NT2/D1 (cell line): ENCODE measurements at regions not wholly inside any gene's neighbourhood (a gene's known extent, or its start where the extent isn't known, plus 50 kb on each side); places are given as distances from the start of the nearest gene placed in this dataset.
"Not testable (repeated sequence)": the region's sequence is repeated elsewhere in the genome, so short reads cannot be mapped to it uniquely, and the experiment has no call there.

Experiments used
- DNase-seq: peaks from one replicate; pipeline ENCODE4 v3.0.0-alpha.2; 2011; ENCODE audit warnings: low read depth, low spot score
- H3K27me3 ChIP-seq: 2 replicates; pipeline ENCODE4 v1.6.0; 2011; ENCODE audit warnings: mild to moderate bottlenecking; ENCODE audit not compliant: insufficient read length, insufficient read depth
- H3K36me3 ChIP-seq: 2 replicates; pipeline ENCODE4 v1.6.1; 2011; ENCODE audit warnings: mild to moderate bottlenecking, low read length, mixed read lengths; ENCODE audit not compliant: insufficient read depth, insufficient read length
- H3K4me1 ChIP-seq: 2 replicates; pipeline ENCODE4 v1.5.1; 2011; ENCODE audit not compliant: insufficient read depth, insufficient read length
- H3K4me3 ChIP-seq: 2 replicates; pipeline ENCODE4 v1.5.1; 2011; ENCODE audit warnings: low read depth; ENCODE audit not compliant: insufficient read length
- H3K9ac ChIP-seq: 2 replicates; pipeline ENCODE4 v1.6.0; 2011; ENCODE audit warnings: low read depth; ENCODE audit not compliant: insufficient read length
- H3K9me3 ChIP-seq: 2 replicates; pipeline ENCODE4 v1.5.1; 2011; ENCODE audit warnings: mild to moderate bottlenecking, low read length; ENCODE audit not compliant: insufficient read depth
- SUZ12 ChIP-seq: IDR thresholded peaks from 2 replicates; pipeline ENCODE4 v1.6.1; 2011; ENCODE audit not compliant: insufficient read length, insufficient read depth; ENCODE audit errors: extremely low read depth
- YY1 ChIP-seq: IDR thresholded peaks from 2 replicates; pipeline ENCODE4 v1.6.1; 2011; ENCODE audit not compliant: insufficient read length, insufficient read depth
- ZNF274 ChIP-seq: IDR thresholded peaks from 2 replicates; pipeline ENCODE4 v1.6.1; 2011; ENCODE audit warnings: mild to moderate bottlenecking, low read depth, low read length

DNA sequence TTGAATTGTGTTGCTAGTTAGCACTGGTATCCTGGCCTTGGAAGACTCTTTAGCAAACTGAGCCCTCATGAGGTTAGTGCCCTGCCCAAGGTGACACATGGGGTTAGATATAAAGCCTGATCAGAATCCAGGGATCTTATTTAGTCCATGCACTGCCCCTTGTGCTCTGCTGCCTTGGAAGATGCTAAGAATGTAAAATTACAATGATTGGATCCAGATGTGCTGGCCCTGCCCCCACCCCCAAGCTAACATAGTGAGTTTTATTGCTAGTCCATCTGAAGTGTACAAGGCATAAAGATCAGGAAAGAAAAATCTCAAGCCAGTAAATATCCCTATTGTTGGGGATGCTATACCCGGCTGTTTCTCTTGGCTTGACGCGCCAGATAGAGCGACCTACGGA is 248.1 kb upstream of the C2CD4B start:
- no peaks in the 10 kb centered on the region for H3K9me3 ChIP-seq
- peaks cover 5% of the 10 kb centered on the region for H3K4me1 ChIP-seq
- no peak for DNase-seq
- H3K4me3 ChIP-seq, result no peak overlapping the region
- H3K27me3 ChIP-seq, result no peaks in the 10 kb centered on the region
- no peaks in the 10 kb centered on the region for H3K36me3 ChIP-seq
- no peak overlapping the region for H3K9ac ChIP-seq
- TF ChIP-seq YY1, result no peak
- TF ChIP-seq ZNF274, result no peak
- no peak for TF ChIP-seq SUZ12

- H3K9ac ChIP-seq, result no peak overlapping the region
- no peaks in the 10 kb centered on the region for H3K27me3 ChIP-seq
- no peaks in the 10 kb centered on the region for H3K9me3 ChIP-seq
- TF ChIP-seq ZNF274 (no peak), SUZ12 (no peak), YY1 (no peak)
- no peak for DNase-seq
- no peak overlapping the region for H3K4me3 ChIP-seq
- no peaks in the 10 kb centered on the region for H3K36me3 ChIP-seq
- H3K4me1 ChIP-seq, result peaks cover 5% of the 10 kb centered on the region
Observed at GRCh38 chr15:62413786-62414185, 248.7 kb upstream of the C2CD4B start.

DNA sequence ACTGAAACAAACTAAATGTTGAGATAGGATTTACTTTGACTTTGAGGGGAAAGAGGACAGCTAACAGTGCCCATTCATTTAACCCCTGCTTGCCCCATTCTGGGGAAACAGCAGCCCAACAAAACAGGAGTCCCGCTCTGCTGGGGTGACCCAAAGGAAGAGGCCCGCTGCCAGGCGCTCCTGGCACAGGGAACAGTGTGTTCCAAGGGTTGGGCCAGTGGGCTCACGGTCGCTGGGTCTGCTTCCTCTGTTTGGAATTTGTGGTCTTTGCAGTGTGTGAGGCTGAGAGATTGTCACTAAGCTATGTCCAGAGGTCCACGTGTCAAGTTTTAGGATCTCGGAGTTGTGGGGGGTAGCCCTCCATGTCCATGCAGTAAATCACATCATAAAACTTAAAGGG is 250.4 kb upstream of the C2CD4B start:
- Histone ChIP-seq H3K9ac (no peak overlapping the region), H3K27me3 (no peaks in the 10 kb centered on the region), H3K9me3 (no peaks in the 10 kb centered on the region), H3K36me3 (no peaks in the 10 kb centered on the region), H3K4me1 (peaks cover 5% of the 10 kb centered on the region), H3K4me3 (no peak overlapping the region)
- TF ChIP-seq ZNF274, result no peak
- no peak for TF ChIP-seq YY1
- TF ChIP-seq SUZ12, result no peak
- DNase-seq, result no peak

GRCh38 chr15:62416526-62416925 is 251.4 kb upstream of the C2CD4B start:
- Histone ChIP-seq H3K27me3 (no peaks in the 10 kb centered on the region), H3K4me3 (no peak overlapping the region), H3K36me3 (no peaks in the 10 kb centered on the region), H3K9me3 (no peaks in the 10 kb centered on the region), H3K4me1 (peaks cover 5% of the 10 kb centered on the region), H3K9ac (no peak overlapping the region)
- TF ChIP-seq ZNF274 (no peak), YY1 (no peak), SUZ12 (no peak)
- DNase-seq, result no peak

DNA sequence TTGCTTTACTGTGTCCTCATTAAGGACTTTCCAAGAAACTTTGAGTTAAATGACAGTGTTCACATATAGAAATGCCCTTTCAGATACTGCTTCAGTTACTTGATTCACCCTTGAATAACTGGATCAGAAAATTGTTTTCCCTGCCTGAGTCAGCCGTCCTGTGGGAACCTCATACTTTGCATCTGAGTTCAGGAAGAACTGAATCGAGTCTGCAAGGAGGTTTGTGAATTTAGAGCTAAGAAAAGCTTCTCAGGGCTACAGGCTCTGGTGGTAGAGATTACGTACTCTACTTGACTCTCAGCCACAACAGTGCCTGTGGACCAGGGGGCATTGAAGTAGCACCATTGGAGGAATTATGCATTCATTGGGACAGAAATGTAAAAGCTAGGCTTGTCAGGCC is 252.4 kb upstream of the C2CD4B start:
- Histone ChIP-seq H3K9me3 (no peaks in the 10 kb centered on the region), H3K4me3 (no peak overlapping the region), H3K4me1 (peaks cover 5% of the 10 kb centered on the region), H3K36me3 (no peaks in the 10 kb centered on the region), H3K9ac (no peak overlapping the region), H3K27me3 (no peaks in the 10 kb centered on the region)
- DNase-seq, result no peak
- TF ChIP-seq ZNF274, result no peak
- TF ChIP-seq YY1, result no peak
- no peak for TF ChIP-seq SUZ12

GRCh38 chr15:62418496-62418895 is 253.4 kb upstream of the C2CD4B start:
- DNase-seq, H3K9me3 ChIP-seq: not testable (repeated sequence)

DNA sequence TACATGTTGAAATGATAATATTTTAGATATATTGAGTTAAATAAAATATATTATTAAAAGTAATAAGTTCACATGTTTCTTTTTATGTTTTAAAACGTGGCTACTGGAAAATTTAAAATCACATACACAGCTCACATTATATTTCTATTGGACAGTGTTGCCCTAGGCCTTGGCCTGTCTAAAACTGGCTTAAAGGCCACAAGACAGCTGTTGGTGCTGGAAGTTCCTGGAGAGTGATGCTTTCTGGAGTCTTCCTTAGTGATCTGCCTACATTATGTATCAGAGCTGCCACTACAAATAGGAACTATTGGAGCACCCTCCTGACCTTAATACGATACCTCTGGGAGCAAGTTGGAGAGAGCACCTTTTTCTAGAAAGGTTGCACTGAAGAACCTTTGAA is 254.1 kb upstream of the C2CD4B start:
- Histone ChIP-seq H3K27me3 (no peaks in the 10 kb centered on the region), H3K9me3 (no peaks in the 10 kb centered on the region), H3K9ac (no peak overlapping the region), H3K36me3 (peaks cover 2% of the 10 kb centered on the region), H3K4me3 (no peak overlapping the region), H3K4me1 (peaks cover 5% of the 10 kb centered on the region)
- no peak for DNase-seq
- TF ChIP-seq ZNF274, result no peak
- TF ChIP-seq SUZ12, result no peak
- no peak for TF ChIP-seq YY1

More at GRCh38 chr15:62418496-62418895, 253.4 kb upstream of the C2CD4B start:
- not testable (repeated sequence) for H3K36me3 ChIP-seq, H3K4me3 ChIP-seq, H3K9ac ChIP-seq, H3K4me1 ChIP-seq, H3K27me3 ChIP-seq

- DNase-seq, H3K27me3 ChIP-seq, H3K4me3 ChIP-seq, H3K4me1 ChIP-seq, H3K9me3 ChIP-seq, H3K36me3 ChIP-seq, H3K9ac ChIP-seq: not testable (repeated sequence)
Observed at GRCh38 chr15:62420371-62420770, 255.3 kb upstream of the C2CD4B start.
